GM12878 (cell line): ENCODE measurements at regions not wholly inside any gene's neighbourhood (a gene's known extent, or its start where the extent isn't known, plus 50 kb on each side); places are given as distances from the start of the nearest gene placed in this dataset.

Experiments used
- ATAC-seq: fragments of 200-7000 bp; cut with Tn5 transposase; 3 replicates; pipeline ENCODE4 v1.9.1; 2020; ENCODE audit warnings: mild to moderate bottlenecking, moderate library complexity
- BruUV-seq: library from RNA; stranded (reverse); fragments of 400-500 nt; replicated peaks from 2 replicates; lab custom pipeline; 2021; lab: Mats Ljungman, UMichigan
- CTCF ChIA-PET: fragments of 300-600 bp; sonication (Branson Sonifier 250); formaldehyde crosslinking; extraction: SDS; loops from one replicate; lab custom pipeline; 2021; ENCODE audit warnings: inconsistent platforms; lab: Yijun Ruan, JAX
- POLR2A ChIA-PET: fragments of 350-600 bp; formaldehyde crosslinking; extraction: SDS; loops from one replicate; lab custom pipeline; 2021; ENCODE audit warnings: inconsistent platforms; lab: Charles Lee
- RAD21 ChIA-PET: fragments of 300-600 bp; sonication (Branson Sonifier 250); formaldehyde crosslinking; loops from one replicate; lab custom pipeline; 2023; ENCODE audit warnings: antibody characterized with exemption; ENCODE audit not compliant: unreplicated experiment; lab: Charles Lee
- SMC1A ChIA-PET: fragments of 300-600 bp; sonication (Branson Sonifier 250); formaldehyde crosslinking; loops from one replicate; lab custom pipeline; 2023; ENCODE audit not compliant: unreplicated experiment, uncharacterized antibody; lab: Charles Lee
- DNase-seq: peaks from one replicate; pipeline ENCODE4 v3.0.0-alpha.2; 2011; ENCODE audit warnings: low read depth, low spot score
- FAIRE-seq: peaks from 3 replicates; lab custom pipeline; 2011; peaks lifted over from hg19 to GRCh38; lab: Jason Lieb, UNC
- H2AFZ ChIP-seq: 2 replicates; pipeline ENCODE4 v1.6.0; 2011; ENCODE audit warnings: low read depth, low read length, control low read depth; ENCODE audit not compliant: control insufficient read depth
- H3K27ac ChIP-seq: 2 replicates; pipeline ENCODE4 v1.5.1; 2011; ENCODE audit warnings: control low read depth; ENCODE audit not compliant: control insufficient read depth, insufficient read depth
- H3K27me3 ChIP-seq, 2 experiments: replicated peaks in 1 of 2; 2 replicates each; pipeline versions ENCODE4 v1.6.0 to v1.6.1; 2011; ENCODE audit warnings: low read length in 1 of 2; ENCODE audit not compliant: control insufficient read depth in 2 of 2, insufficient read depth in 2 of 2
- H3K36me3 ChIP-seq, 2 experiments: 2 replicates each; pipeline ENCODE4 v1.5.1; 2011; ENCODE audit warnings: low read length in 1 of 2; ENCODE audit not compliant: control insufficient read depth in 2 of 2, insufficient read depth in 2 of 2
- H3K4me1 ChIP-seq: 2 replicates; pipeline ENCODE4 v1.6.1; 2011; ENCODE audit warnings: mild to moderate bottlenecking, low read length, moderate library complexity, mixed read lengths; ENCODE audit not compliant: control insufficient read depth, insufficient read depth
- H3K4me2 ChIP-seq: 2 replicates; pipeline ENCODE4 v1.6.0; 2011; ENCODE audit warnings: control low read depth; ENCODE audit not compliant: control insufficient read depth, insufficient read depth
- H3K4me3 ChIP-seq: fragments of 200-600 bp; sonication (generic); 2 replicates; pipeline ENCODE4 v1.5.1; 2016
- H3K79me2 ChIP-seq: 2 replicates; pipeline ENCODE4 v1.6.0; 2011; ENCODE audit warnings: low read length; ENCODE audit not compliant: control insufficient read depth, insufficient read depth
- H3K9ac ChIP-seq: 2 replicates; pipeline ENCODE4 v1.8.0; 2011; ENCODE audit warnings: low read length, control low read depth, mixed read lengths; ENCODE audit not compliant: control insufficient read depth, insufficient read depth
- H3K9me3 ChIP-seq: replicated peaks from 3 replicates; pipeline ENCODE4 v1.5.1; 2011; ENCODE audit warnings: mild to moderate bottlenecking, low read length; ENCODE audit not compliant: control insufficient read depth, insufficient read depth
- H4K20me1 ChIP-seq: 2 replicates; pipeline ENCODE4 v1.6.0; 2011; ENCODE audit not compliant: control insufficient read depth, insufficient read depth
- GABPA ChIP-seq: IDR thresholded peaks from 2 replicates; pipeline ENCODE4 v1.6.1; 2014; ENCODE audit warnings: antibody characterized with exemption, low read depth, mild to moderate bottlenecking, inconsistent platforms
- MTA2 ChIP-seq: fragments of 450-650 bp; IDR thresholded peaks from 2 replicates; pipeline ENCODE4 v1.6.1; 2016; ENCODE audit warnings: low read depth, mild to moderate bottlenecking, moderate library complexity
- NKRF ChIP-seq: fragments of 450-650 bp; conservative IDR thresholded peaks from 2 replicates; pipeline ENCODE4 v1.6.1; 2017; ENCODE audit warnings: mild to moderate bottlenecking, moderate library complexity
- PKNOX1 ChIP-seq: fragments of 450-650 bp; IDR thresholded peaks from 2 replicates; pipeline ENCODE4 v1.6.1; 2016; ENCODE audit warnings: mild to moderate bottlenecking
- SMAD5 ChIP-seq: IDR thresholded peaks from 2 replicates; pipeline ENCODE4 v1.6.1; 2016; ENCODE audit warnings: antibody characterized with exemption, low read depth
- TCF12 ChIP-seq: IDR thresholded peaks from 2 replicates; pipeline ENCODE4 v1.6.1; 2011; ENCODE audit warnings: low read depth, mild to moderate bottlenecking, low read length
- ZNF592 ChIP-seq: fragments of 450-650 bp; IDR thresholded peaks from 2 replicates; pipeline ENCODE4 v1.6.1; 2017; ENCODE audit warnings: mild to moderate bottlenecking, moderate library complexity
- WGBS: methylation state at CpG from one replicate; pipeline ENCODE4 v1.1.6; 2016; ENCODE audit warnings: low lambda C conversion rate; ENCODE audit not compliant: insufficient replicate concordance, insufficient coverage; ENCODE audit errors: missing lambda C conversion rate; 5-methylcytosine and 5-hydroxymethylcytosine counted together
- in situ Hi-C: fragments of 300-500 bp; cut with MboI; formaldehyde crosslinking; loops from 9 replicates; pipeline ENCODE4 v1.14.3; 2018; ENCODE audit warnings: mixed read lengths
- intact Hi-C: fragments of 100-400 bp; cut with micrococcal nuclease; formaldehyde crosslinking; loops from one replicate; pipeline ENCODE4 v1.14.2; 2022; ENCODE audit not compliant: unreplicated experiment

- peaks cover 11 to 19% of the 10 kb centered on the region in 2 experiments for H3K27me3 ChIP-seq
- no peak overlapping the region for H2AFZ ChIP-seq
- CTCF ChIA-PET: interaction anchor here (1.2 kb wide), 1 partner anchor 10 kb away, joined by 3 read pairs; no protein-coding TSS in a partner anchor
- no peak for FAIRE-seq
- H3K36me3 ChIP-seq: no peaks in the 10 kb centered on the region
- H3K9me3 ChIP-seq: no peaks in the 10 kb centered on the region; the same call in 1 of the 3 replicates
- no TSS peak for BruUV-seq
- H3K79me2 ChIP-seq: no peaks in the 10 kb centered on the region
- POLR2A ChIA-PET: no interaction called here
- no peak overlapping the region for H3K4me2 ChIP-seq
- no peak overlapping the region for H3K9ac ChIP-seq
- no peak for ATAC-seq
- SMC1A ChIA-PET: no interaction called here
- no peak for DNase-seq
- no peaks in the 10 kb centered on the region for H4K20me1 ChIP-seq
- RAD21 ChIA-PET: no interaction called here
- H3K4me1 ChIP-seq: no peaks in the 10 kb centered on the region
- intact Hi-C loops: no loop called here
- TF ChIP-seq GABPA (no peak), SMAD5 (no peak), MTA2 (no peak), TCF12 (no peak), PKNOX1 (no peak)
- H3K4me3 ChIP-seq: no peak overlapping the region
- no peak overlapping the region for H3K27ac ChIP-seq
- in situ Hi-C loops: no loop called here
- WGBS: 48% methylated on average over 2 of the region's 2 CpGs
These were observed 74.0 kb downstream of the FOXD2 start for GRCh38 chr1:47511825-47512224.

GRCh38 chr1:47513393-47513792, 75.5 kb downstream of the FOXD2 start:
- no peak overlapping the region for H3K4me3 ChIP-seq
- DNase-seq (no peak), ATAC-seq (no peak), FAIRE-seq (no peak)
- POLR2A ChIA-PET: no interaction called here
- H3K9ac ChIP-seq: no peak overlapping the region
- no peaks in the 10 kb centered on the region; the same call in 2 of the 3 replicates for H3K9me3 ChIP-seq
- H3K79me2 ChIP-seq: no peaks in the 10 kb centered on the region
- intact Hi-C loops: no loop called here
- CTCF ChIA-PET: no interaction called here
- in situ Hi-C loops: no loop called here
- no peak overlapping the region for H3K27ac ChIP-seq
- no TSS peak for BruUV-seq
- RAD21 ChIA-PET: no interaction called here
- no peaks in the 10 kb centered on the region for H3K4me1 ChIP-seq
- no peak overlapping the region for H2AFZ ChIP-seq
- peaks cover 5 to 9% of the 10 kb centered on the region in 2 experiments; a peak in 3 of 4 replicates for H3K27me3 ChIP-seq
- SMC1A ChIA-PET: no interaction called here
- no peaks in the 10 kb centered on the region for H3K36me3 ChIP-seq
- 38% methylated on average over 3 of the region's 3 CpGs for WGBS
- H3K4me2 ChIP-seq: no peak overlapping the region
- H4K20me1 ChIP-seq: no peaks in the 10 kb centered on the region
- TF ChIP-seq ZNF592: no peak
- no peak for TF ChIP-seq NKRF
